HG03342 (cell line): ENCODE measurements at regions not wholly inside any gene's neighbourhood (a gene's known extent, or its start where the extent isn't known, plus 50 kb on each side); places are given as distances from the start of the nearest gene placed in this dataset.
"Not testable (repeated sequence)": the region's sequence is repeated elsewhere in the genome, so short reads cannot be mapped to it uniquely, and the experiment has no call there.

Source experiments
- ATAC-seq: cut with Tn5 transposase; IDR thresholded peaks from one replicate; pipeline ENCODE4 v1.9.1; 2021; ENCODE audit warnings: mild to moderate bottlenecking, moderate library complexity; ENCODE audit not compliant: unreplicated experiment

- ATAC-seq: no peak
Observed at GRCh38 chr10:21463436-21463835, 62.0 kb downstream of the SKIDA1 start.

- ATAC-seq: no peak
Observed at GRCh38 chr10:21458126-21458871, 67.2 kb downstream of the SKIDA1 start.

- ATAC-seq: no peak
Observed at GRCh38 chr10:21456160-21456559, 69.3 kb downstream of the SKIDA1 start.

- no peak for ATAC-seq
Observed at GRCh38 chr10:21452203-21452602, 73.3 kb downstream of the SKIDA1 start.

GRCh38 chr10:21449288-21449966 lies 76.1 kb downstream of the SKIDA1 start:
- ATAC-seq: peak; percentile 92

- no peak for ATAC-seq
Observed at GRCh38 chr10:21445163-21445562, 80.3 kb downstream of the SKIDA1 start.

- ATAC-seq: no peak
Observed at GRCh38 chr10:21441625-21442024, 83.9 kb downstream of the SKIDA1 start.

GRCh38 chr10:21438914-21439313 lies 86.6 kb downstream of the SKIDA1 start:
- not testable (repeated sequence) for ATAC-seq

GRCh38 chr10:21437770-21438382 lies 87.6 kb downstream of the SKIDA1 start:
- ATAC-seq: no peak

GRCh38 chr10:21432266-21432665 lies 93.2 kb downstream of the SKIDA1 start:
- no peak for ATAC-seq

GRCh38 chr10:21431799-21432198 lies 93.7 kb downstream of the SKIDA1 start:
- no peak for ATAC-seq

- ATAC-seq: no peak
Observed at GRCh38 chr10:21427804-21428481, 97.5 kb downstream of the SKIDA1 start.

- no peak for ATAC-seq
Observed at GRCh38 chr10:21424459-21424861, 101.0 kb downstream of the SKIDA1 start.

GRCh38 chr10:21423850-21424249 lies 101.6 kb downstream of the SKIDA1 start:
- ATAC-seq: no peak

GRCh38 chr10:21423338-21423737 lies 102.1 kb downstream of the SKIDA1 start:
- no peak for ATAC-seq

GRCh38 chr10:21421794-21422193 lies 103.7 kb downstream of the SKIDA1 start:
- ATAC-seq: no peak

GRCh38 chr10:21421016-21421415 lies 104.5 kb downstream of the SKIDA1 start:
- ATAC-seq: no peak

- not testable (repeated sequence) for ATAC-seq
Observed at GRCh38 chr10:21418981-21419576, 106.4 kb downstream of the SKIDA1 start.

GRCh38 chr10:21417172-21417712 lies 108.2 kb downstream of the SKIDA1 start:
- ATAC-seq: no peak

GRCh38 chr10:21413680-21414079 lies 111.8 kb downstream of the SKIDA1 start:
- no peak for ATAC-seq

GRCh38 chr10:21413268-21413667 lies 112.2 kb downstream of the SKIDA1 start:
- no peak for ATAC-seq
